Endothelial cell of umbilical vein (primary cell): ENCODE measurements at regions not wholly inside any gene's neighbourhood (a gene's known extent, or its start where the extent isn't known, plus 50 kb on each side); places are given as distances from the start of the nearest gene placed in this dataset.

Experiments used
- BruUV-seq: library from RNA; stranded (reverse); fragments of 400-500 nt; replicated peaks from 2 replicates; lab custom pipeline; 2021; lab: Mats Ljungman, UMichigan
- CTCF ChIA-PET: fragments of 300-600, 350-600 bp; sonication (Branson Sonifier 250); formaldehyde crosslinking; loops from one replicate; lab custom pipeline; 2021; ENCODE audit warnings: antibody characterized with exemption, inconsistent platforms; lab: Charles Lee
- POLR2A ChIA-PET: fragments of 300-600, 350-600 bp; sonication (Branson Sonifier 250); formaldehyde crosslinking; loops from one replicate; lab custom pipeline; 2021; ENCODE audit warnings: antibody characterized with exemption, inconsistent platforms; lab: Charles Lee
- DNase-seq: peaks from one replicate; pipeline ENCODE4 v3.0.0-alpha.2; 2011; ENCODE audit warnings: low read depth, low spot score
- FAIRE-seq: peaks from 2 replicates; lab custom pipeline; 2011; peaks lifted over from hg19 to GRCh38; lab: Jason Lieb, UNC
- H2AFZ ChIP-seq: 2 replicates; pipeline ENCODE4 v1.6.0; 2012; ENCODE audit warnings: low read depth, low read length, control low read depth, inconsistent platforms
- H3K27ac ChIP-seq: 2 replicates; pipeline ENCODE4 v1.5.1; 2011; ENCODE audit warnings: low read depth, mild to moderate bottlenecking, control low read depth, low read length, moderate library complexity; ENCODE audit not compliant: insufficient read depth
- H3K27me3 ChIP-seq, 2 experiments: 2 replicates each; pipeline versions ENCODE4 v1.6.0 to v1.6.1; 2011; ENCODE audit warnings: low read length in 2 of 2, mixed read lengths in 1 of 2; ENCODE audit not compliant: control insufficient read depth in 2 of 2, insufficient read depth in 2 of 2
- H3K36me3 ChIP-seq, 2 experiments: 2 replicates in 1 of 2; 3 replicates in 1 of 2; pipeline ENCODE4 v1.5.1; 2011; ENCODE audit warnings: low read length in 2 of 2, mild to moderate bottlenecking in 1 of 2, moderate library complexity in 1 of 2; ENCODE audit not compliant: control insufficient read depth in 2 of 2, insufficient read depth in 2 of 2; ENCODE audit errors: extremely low read depth in 1 of 2
- H3K4me1 ChIP-seq: 3 replicates; pipeline ENCODE4 v1.5.1; 2011; ENCODE audit warnings: mild to moderate bottlenecking, low read length; ENCODE audit not compliant: control insufficient read depth, insufficient read depth; ENCODE audit errors: extremely low read depth
- H3K4me2 ChIP-seq: 2 replicates; pipeline ENCODE4 v1.6.1; 2011; ENCODE audit warnings: low read length, control low read depth, mixed read lengths; ENCODE audit not compliant: insufficient read depth
- H3K4me3 ChIP-seq, 3 experiments: fragments of 200-600 bp in 1 of 3; sonication (generic), shearing (Covaris generic) in 1 of 3; replicated peaks in 1 of 3; 2 replicates each; pipeline ENCODE4 v1.5.1; 2011 to 2016; ENCODE audit warnings: control low read depth in 3 of 3, low read length in 3 of 3, mild to moderate bottlenecking in 2 of 3, inconsistent platforms in 1 of 3, low read depth in 1 of 3, moderate library complexity in 1 of 3; ENCODE audit not compliant: insufficient read depth in 1 of 3
- H3K79me2 ChIP-seq: 2 replicates; pipeline ENCODE4 v1.6.0; 2012; ENCODE audit warnings: low read length, inconsistent platforms; ENCODE audit not compliant: control insufficient read depth, insufficient read depth
- H3K9ac ChIP-seq: replicated peaks from 2 replicates; pipeline ENCODE3; 2011; ENCODE audit warnings: low read length, control low read depth; ENCODE audit not compliant: insufficient read depth; ENCODE audit errors: extremely low read depth
- H3K9me1 ChIP-seq: replicated peaks from 3 replicates; pipeline ENCODE4 v1.6.0; 2011; ENCODE audit warnings: mild to moderate bottlenecking, low read length; ENCODE audit not compliant: control insufficient read depth, insufficient read depth; ENCODE audit errors: extremely low read depth
- H3K9me3 ChIP-seq: replicated peaks from 2 replicates; pipeline ENCODE4 v1.5.1; 2012; ENCODE audit warnings: low read length, inconsistent platforms; ENCODE audit not compliant: control insufficient read depth, insufficient read depth
- H4K20me1 ChIP-seq: replicated peaks from 2 replicates; pipeline ENCODE3; 2011; ENCODE audit warnings: mild to moderate bottlenecking, low read length; ENCODE audit not compliant: control insufficient read depth, insufficient read depth; ENCODE audit errors: extremely low read depth
- CTCF ChIP-seq, 2 donors: IDR thresholded peaks; 1 replicate in 1 of 2; 2 replicates in 1 of 2; pipeline ENCODE4 v1.5.1; 2011; ENCODE audit warnings: low read length in 2 of 2, mild to moderate bottlenecking in 2 of 2, moderate library complexity in 2 of 2, control low read depth in 1 of 2, inconsistent platforms in 1 of 2, low read depth in 1 of 2; ENCODE audit not compliant: insufficient read depth in 1 of 2; ENCODE audit errors: extremely low read depth in 1 of 2
- EZH2 ChIP-seq: IDR thresholded peaks from 2 replicates; pipeline ENCODE4 v1.6.1; 2012; ENCODE audit warnings: borderline replicate concordance, low read depth, mild to moderate bottlenecking, moderate library complexity, low read length, inconsistent platforms; ENCODE audit not compliant: severe bottlenecking
- FOS ChIP-seq: IDR thresholded peaks from 2 replicates; pipeline ENCODE4 v1.6.1; 2011; ENCODE audit warnings: mild to moderate bottlenecking, low read length, moderate library complexity, borderline replicate concordance; ENCODE audit not compliant: insufficient read depth
- GATA2 ChIP-seq: IDR thresholded peaks from 2 replicates; pipeline ENCODE4 v1.7.0; 2011; ENCODE audit warnings: low read depth, mild to moderate bottlenecking, moderate library complexity, mixed read lengths, low read length; ENCODE audit not compliant: insufficient read length, insufficient read depth
- JUN ChIP-seq: IDR thresholded peaks from 2 replicates; pipeline ENCODE4 v1.6.1; 2011; ENCODE audit warnings: borderline replicate concordance, low read depth; ENCODE audit not compliant: insufficient read length, insufficient read depth
- MYC ChIP-seq: IDR thresholded peaks from one replicate; pipeline ENCODE4 v1.6.1; 2011; ENCODE audit warnings: mild to moderate bottlenecking, low read depth, low read length
- POLR2A ChIP-seq: IDR thresholded peaks from 2 replicates; pipeline ENCODE4 v1.6.1; 2012; ENCODE audit warnings: low read depth, mild to moderate bottlenecking, control low read depth, low read length
- POLR2AphosphoS5 ChIP-seq: IDR thresholded peaks from 2 replicates; pipeline ENCODE4 v1.6.1; 2012; ENCODE audit warnings: low read depth, mild to moderate bottlenecking, control low read depth, low read length, moderate library complexity; ENCODE audit not compliant: insufficient read depth
- dilution Hi-C: fragments of 300-500 bp; cut with MboI; formaldehyde crosslinking; loops from one replicate; pipeline ENCODE4 v1.15.0; 2019; ENCODE audit warnings: low sequenced_read_pairs; ENCODE audit not compliant: extremely low pct_ligation_motif_present
- intact Hi-C: fragments of 100-400 bp; cut with micrococcal nuclease; formaldehyde crosslinking; loops from one replicate; pipeline ENCODE4 v1.10.0; 2022
- TF ChIP-seq, protein P1 (sequence below): IDR thresholded peaks from 2 replicates; pipeline ENCODE4 v1.6.1; 2011; ENCODE audit not compliant: insufficient read depth, insufficient read length

DNA sequence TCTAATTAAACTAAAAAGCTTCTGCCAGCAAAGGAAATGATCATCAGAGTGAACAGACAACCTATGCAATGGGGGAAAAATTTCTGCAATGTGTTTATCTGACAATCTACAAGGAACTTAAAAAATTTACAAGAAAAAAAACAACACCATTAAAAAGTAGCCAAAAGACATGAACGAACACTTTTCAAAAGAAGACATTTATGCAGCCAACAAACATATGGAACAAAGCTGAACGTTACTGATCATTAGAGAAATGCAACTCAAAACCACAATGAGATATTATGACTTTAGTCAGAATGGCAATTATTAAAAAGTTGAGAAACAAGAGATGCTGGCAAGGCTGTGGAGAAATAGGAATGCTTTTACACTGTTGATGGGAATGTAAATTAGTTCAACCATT, 530.4 kb upstream of the DAB2 start:
- POLR2A ChIA-PET, result no interaction called here

More for the DNA sequence above, 530.4 kb upstream of the DAB2 start:
- Histone ChIP-seq H3K4me2 (no peak overlapping the region), H3K27ac (no peak overlapping the region), H3K79me2 (no peaks in the 10 kb centered on the region), H3K36me3 (no peaks in the 10 kb centered on the region), H3K9me3 (no peaks in the 10 kb centered on the region), H2AFZ (no peak overlapping the region), H4K20me1 (no peaks in the 10 kb centered on the region), H3K9ac (no peak overlapping the region), H3K27me3 (no peaks in the 10 kb centered on the region), H3K4me3 (no peak overlapping the region), H3K4me1 (no peaks in the 10 kb centered on the region), H3K9me1 (no peaks in the 10 kb centered on the region)
- FAIRE-seq, result no peak
- CTCF ChIA-PET, result no interaction called here
- BruUV-seq, result no TSS peak
- DNase-seq, result no peak
- intact Hi-C loops, result no loop called here
- dilution Hi-C loops, result no loop called here
- TF ChIP-seq CTCF (IDR thresholded peaks at IDR 0.05; ENCODE audit: extremely low read depth in 1 of 2, insufficient read depth in 1 of 2, low read depth in 1 of 2, low read length in 2 of 2) (no peak), FOS (no peak), MYC (no peak), POLR2AphosphoS5 (no peak), POLR2A (no peak), EZH2 (no peak), JUN (no peak), GATA2 (no peak)
- TF ChIP-seq, protein P1, sequence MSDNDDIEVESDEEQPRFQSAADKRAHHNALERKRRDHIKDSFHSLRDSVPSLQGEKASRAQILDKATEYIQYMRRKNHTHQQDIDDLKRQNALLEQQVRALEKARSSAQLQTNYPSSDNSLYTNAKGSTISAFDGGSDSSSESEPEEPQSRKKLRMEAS, result no peak
